ENCODE measurements at regions not wholly inside any gene's neighbourhood (a gene's known extent, or its start where the extent isn't known, plus 50 kb on each side); places are given as distances from the start of the nearest gene placed in this dataset.

DNA sequence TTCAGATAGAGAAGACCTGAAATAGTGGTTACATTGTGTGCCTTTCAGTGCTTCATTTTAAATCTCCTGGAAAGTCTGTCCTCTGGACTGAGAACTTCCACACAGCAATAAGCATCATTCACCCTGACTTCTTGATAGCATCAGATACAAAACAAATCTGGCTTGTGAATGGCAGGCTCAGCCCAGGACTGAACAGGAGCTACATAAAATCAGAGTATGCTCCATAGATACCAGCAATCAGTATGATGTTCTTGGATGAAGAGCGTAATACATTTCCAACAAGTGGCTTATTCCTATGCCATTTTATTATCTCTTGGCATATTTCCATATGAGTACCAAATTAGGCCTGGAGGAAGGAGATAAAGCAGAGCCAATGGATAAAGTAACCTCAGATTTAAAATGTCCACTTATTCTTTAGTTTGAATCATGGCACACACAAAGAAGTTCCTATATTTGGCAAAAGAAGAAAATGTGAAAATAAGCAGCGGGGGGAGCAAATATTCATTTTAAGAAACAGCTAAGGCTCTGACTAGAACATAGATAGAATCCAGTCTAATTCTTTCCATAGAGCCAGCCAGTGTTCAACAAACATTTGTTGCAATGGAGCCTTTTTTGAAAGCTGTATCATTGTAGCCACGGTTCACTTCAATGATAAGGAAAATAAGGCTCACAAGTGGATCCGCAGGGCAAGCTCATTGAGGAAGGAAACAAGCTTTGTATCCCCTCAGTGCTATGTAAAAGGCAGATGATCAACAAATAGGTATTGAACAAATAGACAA is 230.8 kb upstream of the CHAC2 start:
- H3K27me3 Mint-ChIP-seq (ENCODE audit: insufficient read depth, low read depth, poor library complexity), result no peaks in the 10 kb centered on the region
- Histone ChIP-seq H3F3A (replicated peaks; ENCODE audit: low read depth) (no peaks in the 10 kb centered on the region), H3K36me3 (ENCODE audit: insufficient read depth) (0 out of 2 replicates have a peak, but pooled peaks cover 10% of the 10 kb centered on the region), H3K4me3 (no peak overlapping the region), H2AFZ (peak overlapping the region; percentile 60; the same call in 1 of the 2 replicates), H3K4me2 (no peak overlapping the region), H4K20me1 (replicated peaks; ENCODE audit: insufficient read depth) (no peaks in the 10 kb centered on the region), H3K9me2 (ENCODE audit: insufficient read depth) (peaks cover 13% of the 10 kb centered on the region), H3K4me1 (ENCODE audit: insufficient read depth) (peaks cover 18% of the 10 kb centered on the region), H3K27ac (ENCODE audit: low read depth) (no peak overlapping the region), H3K79me2 (replicated peaks; ENCODE audit: insufficient read depth) (no peaks in the 10 kb centered on the region), H3K27me3 (ENCODE audit: insufficient read depth) (no peaks in the 10 kb centered on the region)
- no peak for TF ChIP-seq ZNF331 (CRISPR knock-in tag; IDR thresholded peaks at IDR 0.05; ENCODE audit: low read depth)
- TF ChIP-seq, protein P1, sequence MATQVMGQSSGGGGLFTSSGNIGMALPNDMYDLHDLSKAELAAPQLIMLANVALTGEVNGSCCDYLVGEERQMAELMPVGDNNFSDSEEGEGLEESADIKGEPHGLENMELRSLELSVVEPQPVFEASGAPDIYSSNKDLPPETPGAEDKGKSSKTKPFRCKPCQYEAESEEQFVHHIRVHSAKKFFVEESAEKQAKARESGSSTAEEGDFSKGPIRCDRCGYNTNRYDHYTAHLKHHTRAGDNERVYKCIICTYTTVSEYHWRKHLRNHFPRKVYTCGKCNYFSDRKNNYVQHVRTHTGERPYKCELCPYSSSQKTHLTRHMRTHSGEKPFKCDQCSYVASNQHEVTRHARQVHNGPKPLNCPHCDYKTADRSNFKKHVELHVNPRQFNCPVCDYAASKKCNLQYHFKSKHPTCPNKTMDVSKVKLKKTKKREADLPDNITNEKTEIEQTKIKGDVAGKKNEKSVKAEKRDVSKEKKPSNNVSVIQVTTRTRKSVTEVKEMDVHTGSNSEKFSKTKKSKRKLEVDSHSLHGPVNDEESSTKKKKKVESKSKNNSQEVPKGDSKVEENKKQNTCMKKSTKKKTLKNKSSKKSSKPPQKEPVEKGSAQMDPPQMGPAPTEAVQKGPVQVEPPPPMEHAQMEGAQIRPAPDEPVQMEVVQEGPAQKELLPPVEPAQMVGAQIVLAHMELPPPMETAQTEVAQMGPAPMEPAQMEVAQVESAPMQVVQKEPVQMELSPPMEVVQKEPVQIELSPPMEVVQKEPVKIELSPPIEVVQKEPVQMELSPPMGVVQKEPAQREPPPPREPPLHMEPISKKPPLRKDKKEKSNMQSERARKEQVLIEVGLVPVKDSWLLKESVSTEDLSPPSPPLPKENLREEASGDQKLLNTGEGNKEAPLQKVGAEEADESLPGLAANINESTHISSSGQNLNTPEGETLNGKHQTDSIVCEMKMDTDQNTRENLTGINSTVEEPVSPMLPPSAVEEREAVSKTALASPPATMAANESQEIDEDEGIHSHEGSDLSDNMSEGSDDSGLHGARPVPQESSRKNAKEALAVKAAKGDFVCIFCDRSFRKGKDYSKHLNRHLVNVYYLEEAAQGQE (IDR thresholded peaks at IDR 0.05; ENCODE audit: unreplicated experiment), result no peak
- no peak for TF ChIP-seq CREB1 (CRISPR knock-in tag; IDR thresholded peaks at IDR 0.05; ENCODE audit: low read depth)
- no peak for TF ChIP-seq NANOG (IDR thresholded peaks at IDR 0.05; ENCODE audit: borderline replicate concordance)
- TF ChIP-seq JUNB (IDR thresholded peaks at IDR 0.05; ENCODE audit: unreplicated experiment), result no peak
- TF ChIP-seq EZH2phosphoT487 (IDR thresholded peaks at IDR 0.05; ENCODE audit: unreplicated experiment), result no peak
- TF ChIP-seq, protein P2, sequence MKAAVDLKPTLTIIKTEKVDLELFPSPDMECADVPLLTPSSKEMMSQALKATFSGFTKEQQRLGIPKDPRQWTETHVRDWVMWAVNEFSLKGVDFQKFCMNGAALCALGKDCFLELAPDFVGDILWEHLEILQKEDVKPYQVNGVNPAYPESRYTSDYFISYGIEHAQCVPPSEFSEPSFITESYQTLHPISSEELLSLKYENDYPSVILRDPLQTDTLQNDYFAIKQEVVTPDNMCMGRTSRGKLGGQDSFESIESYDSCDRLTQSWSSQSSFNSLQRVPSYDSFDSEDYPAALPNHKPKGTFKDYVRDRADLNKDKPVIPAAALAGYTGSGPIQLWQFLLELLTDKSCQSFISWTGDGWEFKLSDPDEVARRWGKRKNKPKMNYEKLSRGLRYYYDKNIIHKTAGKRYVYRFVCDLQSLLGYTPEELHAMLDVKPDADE (IDR thresholded peaks at IDR 0.05), result no peak
- TF ChIP-seq EZH2 (IDR thresholded peaks at IDR 0.05; ENCODE audit: low read depth, unreplicated experiment), result no peak
- TF ChIP-seq STAT1 (IDR thresholded peaks at IDR 0.05; ENCODE audit: unreplicated experiment), result no peak
- TF ChIP-seq, protein P3, sequence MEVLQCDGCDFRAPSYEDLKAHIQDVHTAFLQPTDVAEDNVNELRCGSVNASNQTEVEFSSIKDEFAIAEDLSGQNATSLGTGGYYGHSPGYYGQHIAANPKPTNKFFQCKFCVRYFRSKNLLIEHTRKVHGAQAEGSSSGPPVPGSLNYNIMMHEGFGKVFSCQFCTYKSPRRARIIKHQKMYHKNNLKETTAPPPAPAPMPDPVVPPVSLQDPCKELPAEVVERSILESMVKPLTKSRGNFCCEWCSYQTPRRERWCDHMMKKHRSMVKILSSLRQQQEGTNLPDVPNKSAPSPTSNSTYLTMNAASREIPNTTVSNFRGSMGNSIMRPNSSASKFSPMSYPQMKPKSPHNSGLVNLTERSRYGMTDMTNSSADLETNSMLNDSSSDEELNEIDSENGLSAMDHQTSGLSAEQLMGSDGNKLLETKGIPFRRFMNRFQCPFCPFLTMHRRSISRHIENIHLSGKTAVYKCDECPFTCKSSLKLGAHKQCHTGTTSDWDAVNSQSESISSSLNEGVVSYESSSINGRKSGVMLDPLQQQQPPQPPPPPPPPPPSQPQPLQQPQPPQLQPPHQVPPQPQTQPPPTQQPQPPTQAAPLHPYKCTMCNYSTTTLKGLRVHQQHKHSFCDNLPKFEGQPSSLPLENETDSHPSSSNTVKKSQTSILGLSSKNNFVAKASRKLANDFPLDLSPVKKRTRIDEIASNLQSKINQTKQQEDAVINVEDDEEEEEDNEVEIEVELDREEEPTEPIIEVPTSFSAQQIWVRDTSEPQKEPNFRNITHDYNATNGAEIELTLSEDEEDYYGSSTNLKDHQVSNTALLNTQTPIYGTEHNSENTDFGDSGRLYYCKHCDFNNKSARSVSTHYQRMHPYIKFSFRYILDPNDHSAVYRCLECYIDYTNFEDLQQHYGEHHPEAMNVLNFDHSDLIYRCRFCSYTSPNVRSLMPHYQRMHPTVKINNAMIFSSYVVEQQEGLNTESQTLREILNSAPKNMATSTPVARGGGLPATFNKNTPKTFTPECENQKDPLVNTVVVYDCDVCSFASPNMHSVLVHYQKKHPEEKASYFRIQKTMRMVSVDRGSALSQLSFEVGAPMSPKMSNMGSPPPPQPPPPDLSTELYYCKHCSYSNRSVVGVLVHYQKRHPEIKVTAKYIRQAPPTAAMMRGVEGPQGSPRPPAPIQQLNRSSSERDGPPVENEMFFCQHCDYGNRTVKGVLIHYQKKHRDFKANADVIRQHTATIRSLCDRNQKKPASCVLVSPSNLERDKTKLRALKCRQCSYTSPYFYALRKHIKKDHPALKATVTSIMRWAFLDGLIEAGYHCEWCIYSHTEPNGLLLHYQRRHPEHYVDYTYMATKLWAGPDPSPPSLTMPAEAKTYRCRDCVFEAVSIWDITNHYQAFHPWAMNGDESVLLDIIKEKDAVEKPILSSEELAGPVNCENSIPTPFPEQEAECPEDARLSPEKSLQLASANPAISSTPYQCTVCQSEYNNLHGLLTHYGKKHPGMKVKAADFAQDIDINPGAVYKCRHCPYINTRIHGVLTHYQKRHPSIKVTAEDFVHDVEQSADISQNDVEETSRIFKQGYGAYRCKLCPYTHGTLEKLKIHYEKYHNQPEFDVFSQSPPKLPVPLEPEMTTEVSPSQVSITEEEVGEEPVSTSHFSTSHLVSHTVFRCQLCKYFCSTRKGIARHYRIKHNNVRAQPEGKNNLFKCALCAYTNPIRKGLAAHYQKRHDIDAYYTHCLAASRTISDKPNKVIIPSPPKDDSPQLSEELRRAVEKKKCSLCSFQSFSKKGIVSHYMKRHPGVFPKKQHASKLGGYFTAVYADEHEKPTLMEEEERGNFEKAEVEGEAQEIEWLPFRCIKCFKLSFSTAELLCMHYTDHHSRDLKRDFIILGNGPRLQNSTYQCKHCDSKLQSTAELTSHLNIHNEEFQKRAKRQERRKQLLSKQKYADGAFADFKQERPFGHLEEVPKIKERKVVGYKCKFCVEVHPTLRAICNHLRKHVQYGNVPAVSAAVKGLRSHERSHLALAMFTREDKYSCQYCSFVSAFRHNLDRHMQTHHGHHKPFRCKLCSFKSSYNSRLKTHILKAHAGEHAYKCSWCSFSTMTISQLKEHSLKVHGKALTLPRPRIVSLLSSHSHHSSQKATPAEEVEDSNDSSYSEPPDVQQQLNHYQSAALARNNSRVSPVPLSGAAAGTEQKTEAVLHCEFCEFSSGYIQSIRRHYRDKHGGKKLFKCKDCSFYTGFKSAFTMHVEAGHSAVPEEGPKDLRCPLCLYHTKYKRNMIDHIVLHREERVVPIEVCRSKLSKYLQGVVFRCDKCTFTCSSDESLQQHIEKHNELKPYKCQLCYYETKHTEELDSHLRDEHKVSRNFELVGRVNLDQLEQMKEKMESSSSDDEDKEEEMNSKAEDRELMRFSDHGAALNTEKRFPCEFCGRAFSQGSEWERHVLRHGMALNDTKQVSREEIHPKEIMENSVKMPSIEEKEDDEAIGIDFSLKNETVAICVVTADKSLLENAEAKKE (CRISPR knock-in tag; IDR thresholded peaks at IDR 0.05), result no peak
- no peak for TF ChIP-seq POLR2AphosphoS5 (IDR thresholded peaks at IDR 0.05; ENCODE audit: low read depth)
- no peak for TF ChIP-seq ZNF114 (CRISPR knock-in tag; IDR thresholded peaks at IDR 0.05)
- TF ChIP-seq, protein P4, sequence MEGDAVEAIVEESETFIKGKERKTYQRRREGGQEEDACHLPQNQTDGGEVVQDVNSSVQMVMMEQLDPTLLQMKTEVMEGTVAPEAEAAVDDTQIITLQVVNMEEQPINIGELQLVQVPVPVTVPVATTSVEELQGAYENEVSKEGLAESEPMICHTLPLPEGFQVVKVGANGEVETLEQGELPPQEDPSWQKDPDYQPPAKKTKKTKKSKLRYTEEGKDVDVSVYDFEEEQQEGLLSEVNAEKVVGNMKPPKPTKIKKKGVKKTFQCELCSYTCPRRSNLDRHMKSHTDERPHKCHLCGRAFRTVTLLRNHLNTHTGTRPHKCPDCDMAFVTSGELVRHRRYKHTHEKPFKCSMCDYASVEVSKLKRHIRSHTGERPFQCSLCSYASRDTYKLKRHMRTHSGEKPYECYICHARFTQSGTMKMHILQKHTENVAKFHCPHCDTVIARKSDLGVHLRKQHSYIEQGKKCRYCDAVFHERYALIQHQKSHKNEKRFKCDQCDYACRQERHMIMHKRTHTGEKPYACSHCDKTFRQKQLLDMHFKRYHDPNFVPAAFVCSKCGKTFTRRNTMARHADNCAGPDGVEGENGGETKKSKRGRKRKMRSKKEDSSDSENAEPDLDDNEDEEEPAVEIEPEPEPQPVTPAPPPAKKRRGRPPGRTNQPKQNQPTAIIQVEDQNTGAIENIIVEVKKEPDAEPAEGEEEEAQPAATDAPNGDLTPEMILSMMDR (conservative IDR thresholded peaks at IDR 0.05; ENCODE audit: low read depth in 2 of 2), result no peak
- peaks cover 18% of the 10 kb centered on the region for H3K9me3 Mint-ChIP-seq
- H3K4me3 Mint-ChIP-seq, result no peak overlapping the region
- ATAC-seq, result no peak
- H3K27ac Mint-ChIP-seq, result peak overlapping the region; percentile 37; the same call in 1 of the 2 replicates
- H3K4me1 Mint-ChIP-seq, result peaks cover 26% of the 10 kb centered on the region
- DNase-seq (ENCODE audit: low spot score), result no peak
- peaks cover 24% of the 10 kb centered on the region for H3K36me3 Mint-ChIP-seq (ENCODE audit: low read depth)

All from GM23338 (cell line).